ENCODE measurements at regions not wholly inside any gene's neighbourhood (a gene's known extent, or its start where the extent isn't known, plus 50 kb on each side); places are given as distances from the start of the nearest gene placed in this dataset.
"Not testable (repeated sequence)": the region's sequence is repeated elsewhere in the genome, so short reads cannot be mapped to it uniquely, and the experiment has no call there.

GRCh38 chr1:238961790-238962189, 424.6 kb upstream of the CHRM3 start:
- no peak overlapping the region for H3K27ac Mint-ChIP-seq
- H3K27me3 Mint-ChIP-seq = no peaks in the 10 kb centered on the region
- no peaks in the 10 kb centered on the region for H3K4me1 Mint-ChIP-seq (ENCODE audit: low read depth)
- H3K4me3 Mint-ChIP-seq = no peak overlapping the region
- intact Hi-C loops (cut with micrococcal nuclease) = no loop called here
- H3K9me3 Mint-ChIP-seq = peaks cover 18% of the 10 kb centered on the region
- no peaks in the 10 kb centered on the region for H3K36me3 Mint-ChIP-seq (ENCODE audit: low read depth)

- H3K4me1 Mint-ChIP-seq (ENCODE audit: low read depth) = no peaks in the 10 kb centered on the region
- intact Hi-C loops (cut with micrococcal nuclease) = no loop called here
- H3K27me3 Mint-ChIP-seq = no peaks in the 10 kb centered on the region
- H3K36me3 Mint-ChIP-seq (ENCODE audit: low read depth) = no peaks in the 10 kb centered on the region
- no peak overlapping the region for H3K4me3 Mint-ChIP-seq
- no peak overlapping the region for H3K27ac Mint-ChIP-seq
- peaks cover 11% of the 10 kb centered on the region for H3K9me3 Mint-ChIP-seq
Observed at GRCh38 chr1:238960071-238960470, 426.3 kb upstream of the CHRM3 start.

DNA sequence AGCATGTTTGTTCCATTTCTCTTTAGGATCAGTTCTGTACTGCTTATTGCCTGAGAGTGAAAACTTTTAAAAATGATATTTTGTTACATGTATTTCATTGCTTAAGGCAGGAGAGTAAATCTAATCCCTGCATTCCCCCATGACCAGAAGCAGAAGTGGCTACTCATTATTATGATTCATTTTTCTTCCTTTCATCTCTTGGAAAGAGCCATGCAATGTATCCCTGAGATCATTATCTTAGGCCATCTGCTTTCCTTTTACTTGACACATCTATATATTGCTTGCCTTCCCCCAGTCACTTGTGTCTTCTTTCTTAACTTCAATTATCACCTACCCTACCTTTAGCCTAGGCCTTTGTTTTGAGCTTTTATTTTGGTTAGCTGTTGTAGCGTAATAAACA, 430.4 kb upstream of the CHRM3 start:
- Mint-ChIP-seq H3K36me3 (ENCODE audit: low read depth) (no peaks in the 10 kb centered on the region), H3K4me3 (no peak overlapping the region), H3K4me1 (ENCODE audit: low read depth) (no peaks in the 10 kb centered on the region), H3K27me3 (no peaks in the 10 kb centered on the region), H3K9me3 (no peaks in the 10 kb centered on the region), H3K27ac (no peak overlapping the region)
- intact Hi-C loops (cut with micrococcal nuclease) = no loop called here

GRCh38 chr1:238954865-238955264, 431.5 kb upstream of the CHRM3 start:
- Mint-ChIP-seq H3K9me3 (no peaks in the 10 kb centered on the region), H3K4me1 (ENCODE audit: low read depth) (no peaks in the 10 kb centered on the region), H3K4me3 (no peak overlapping the region), H3K27me3 (no peaks in the 10 kb centered on the region), H3K36me3 (ENCODE audit: low read depth) (no peaks in the 10 kb centered on the region), H3K27ac (no peak overlapping the region)
- intact Hi-C loops (cut with micrococcal nuclease) = loop anchor here (5.0 kb wide), 1 partner anchor 1103 kb away; no protein-coding TSS in a partner anchor

- intact Hi-C loops (cut with micrococcal nuclease) = loop anchor here (5.0 kb wide), 1 partner anchor 1101 kb away; no protein-coding TSS in a partner anchor
- Mint-ChIP-seq H3K27me3 (no peaks in the 10 kb centered on the region), H3K4me3 (no peak overlapping the region), H3K4me1 (ENCODE audit: low read depth) (no peaks in the 10 kb centered on the region), H3K36me3 (ENCODE audit: low read depth) (no peaks in the 10 kb centered on the region), H3K27ac (no peak overlapping the region), H3K9me3 (no peaks in the 10 kb centered on the region)
Observed at GRCh38 chr1:238953448-238954010, 432.8 kb upstream of the CHRM3 start.

GRCh38 chr1:238951809-238952208, 434.6 kb upstream of the CHRM3 start:
- Mint-ChIP-seq H3K9me3 (no peaks in the 10 kb centered on the region), H3K27me3 (no peaks in the 10 kb centered on the region), H3K4me1 (ENCODE audit: low read depth) (no peaks in the 10 kb centered on the region), H3K27ac (no peak overlapping the region), H3K4me3 (no peak overlapping the region), H3K36me3 (ENCODE audit: low read depth) (no peaks in the 10 kb centered on the region)
- intact Hi-C loops (cut with micrococcal nuclease) = loop anchor here (5.0 kb wide), 1 partner anchor 1100 kb away; no protein-coding TSS in a partner anchor

DNA sequence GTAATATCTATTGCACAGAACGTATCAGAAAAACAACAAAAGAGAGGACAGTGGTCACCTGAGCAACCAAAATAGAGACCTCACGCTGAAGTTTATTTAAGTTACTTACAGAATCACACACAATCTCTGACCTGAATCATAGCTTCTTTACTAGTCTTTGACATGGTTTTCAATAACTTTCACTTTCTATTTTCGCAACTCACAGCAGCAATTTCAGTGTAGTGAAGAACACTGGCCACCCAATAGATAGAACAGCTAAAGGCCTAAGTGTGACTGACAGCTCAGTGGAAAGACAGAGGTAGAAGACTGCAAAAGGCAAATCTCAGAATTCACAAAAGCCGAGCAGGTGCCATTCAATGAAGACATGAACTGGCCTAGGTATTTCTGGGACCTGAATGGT, 435.6 kb upstream of the CHRM3 start:
- intact Hi-C loops (cut with micrococcal nuclease) = loop anchor here (5.0 kb wide), 1 partner anchor 1098 kb away; no protein-coding TSS in a partner anchor
- Mint-ChIP-seq H3K36me3 (ENCODE audit: low read depth) (no peaks in the 10 kb centered on the region), H3K27ac (no peak overlapping the region), H3K4me1 (ENCODE audit: low read depth) (no peaks in the 10 kb centered on the region), H3K9me3 (no peaks in the 10 kb centered on the region), H3K27me3 (no peaks in the 10 kb centered on the region), H3K4me3 (no peak overlapping the region)

DNA sequence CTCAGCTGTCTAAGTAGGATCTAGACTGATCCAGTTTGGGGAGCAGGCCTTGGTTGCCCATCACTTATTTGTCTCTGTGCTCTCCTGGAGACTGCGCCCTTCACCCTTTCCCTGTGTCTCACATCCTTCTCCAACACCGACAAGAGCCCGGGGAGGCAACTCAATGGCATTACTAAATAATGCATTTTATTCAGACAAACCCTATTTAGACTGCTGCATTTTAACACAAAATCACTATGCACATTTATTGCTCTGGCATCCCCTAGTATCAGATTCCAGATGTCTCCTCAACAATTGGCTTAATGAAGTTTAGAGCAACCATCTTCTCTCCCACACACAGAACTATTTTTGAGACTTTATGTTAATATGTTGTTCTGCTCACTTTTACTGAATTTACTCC, 436.4 kb upstream of the CHRM3 start:
- Mint-ChIP-seq H3K36me3 (ENCODE audit: low read depth) (no peaks in the 10 kb centered on the region), H3K4me3 (no peak overlapping the region), H3K27ac (no peak overlapping the region), H3K9me3 (no peaks in the 10 kb centered on the region), H3K4me1 (ENCODE audit: low read depth) (no peaks in the 10 kb centered on the region), H3K27me3 (no peaks in the 10 kb centered on the region)
- intact Hi-C loops (cut with micrococcal nuclease) = loop anchor here (5.0 kb wide), 1 partner anchor 1098 kb away; no protein-coding TSS in a partner anchor

- Mint-ChIP-seq H3K4me1 (ENCODE audit: low read depth) (no peaks in the 10 kb centered on the region), H3K27ac (no peak overlapping the region)
- intact Hi-C loops (cut with micrococcal nuclease) = no loop called here
Observed at GRCh38 chr1:238944028-238944427, 442.3 kb upstream of the CHRM3 start.

DNA sequence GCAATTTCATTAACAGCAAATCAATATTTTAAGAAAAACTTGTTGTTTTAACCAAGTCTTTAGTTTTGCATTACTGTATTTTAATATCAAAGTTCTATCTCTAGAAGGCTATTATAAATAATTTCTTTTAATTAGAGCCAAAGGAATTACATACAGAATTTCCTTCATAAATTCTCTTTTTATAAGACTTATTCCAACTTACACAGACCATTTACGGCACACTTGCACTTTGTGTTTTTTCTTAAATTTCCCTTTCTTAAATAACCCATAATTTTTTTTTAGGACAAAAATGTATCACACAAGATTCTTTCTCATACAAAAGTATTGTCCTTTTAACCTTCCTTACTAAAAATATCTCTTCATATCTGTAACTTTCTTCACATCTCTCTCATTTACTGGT, 458.5 kb upstream of the CHRM3 start:
- H3K9me3 Mint-ChIP-seq = peaks cover 49% of the 10 kb centered on the region
- H3K4me1 Mint-ChIP-seq (ENCODE audit: low read depth) = no peaks in the 10 kb centered on the region
- no peaks in the 10 kb centered on the region for H3K27me3 Mint-ChIP-seq
- no peak overlapping the region for H3K27ac Mint-ChIP-seq
- no peak overlapping the region for H3K4me3 Mint-ChIP-seq
- intact Hi-C loops (cut with micrococcal nuclease) = no loop called here
- no peaks in the 10 kb centered on the region for H3K36me3 Mint-ChIP-seq (ENCODE audit: low read depth)

More at GRCh38 chr1:238944028-238944427, 442.3 kb upstream of the CHRM3 start:
- Mint-ChIP-seq H3K36me3 (ENCODE audit: low read depth) (no peaks in the 10 kb centered on the region), H3K4me3 (no peak overlapping the region), H3K27me3 (no peaks in the 10 kb centered on the region), H3K9me3 (no peaks in the 10 kb centered on the region)

- peaks cover 11% of the 10 kb centered on the region for H3K9me3 Mint-ChIP-seq
- intact Hi-C loops (cut with micrococcal nuclease) = no loop called here
- no peak overlapping the region for H3K4me3 Mint-ChIP-seq
- H3K36me3 Mint-ChIP-seq (ENCODE audit: low read depth) = no peaks in the 10 kb centered on the region
- H3K4me1 Mint-ChIP-seq (ENCODE audit: low read depth) = no peaks in the 10 kb centered on the region
- H3K27me3 Mint-ChIP-seq = no peaks in the 10 kb centered on the region
- H3K27ac Mint-ChIP-seq = no peak overlapping the region
Observed at GRCh38 chr1:238916828-238917227, 469.5 kb upstream of the CHRM3 start.

DNA sequence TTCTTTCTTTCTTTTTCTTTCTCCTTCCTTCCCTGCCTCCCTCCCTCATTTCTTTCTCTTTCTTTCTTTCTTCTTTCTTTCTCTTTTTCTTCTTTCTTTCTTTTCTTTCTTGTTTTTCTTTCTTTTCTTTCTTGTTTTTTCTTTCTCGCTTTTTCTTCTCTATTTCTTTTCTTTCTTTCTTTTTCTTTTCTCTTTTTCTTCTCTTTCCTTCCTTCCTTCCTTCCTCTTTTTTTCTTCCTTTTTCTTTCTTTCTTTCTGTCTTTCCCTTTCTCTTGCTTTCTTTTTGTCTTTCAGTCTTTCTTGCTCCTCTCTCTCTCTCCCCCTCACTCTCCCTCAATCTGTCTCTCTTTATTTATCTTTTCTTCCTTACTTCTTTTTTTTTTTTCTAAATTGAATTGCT, 472.0 kb upstream of the CHRM3 start:
- no peak overlapping the region for H3K4me3 Mint-ChIP-seq

GRCh38 chr1:238913210-238913609, 473.2 kb upstream of the CHRM3 start:
- Mint-ChIP-seq H3K4me1 (ENCODE audit: low read depth) (no peaks in the 10 kb centered on the region), H3K36me3 (ENCODE audit: low read depth) (no peaks in the 10 kb centered on the region), H3K27ac (no peak overlapping the region), H3K9me3 (peaks cover 11% of the 10 kb centered on the region), H3K4me3 (no peak overlapping the region), H3K27me3 (no peaks in the 10 kb centered on the region)
- intact Hi-C loops (cut with micrococcal nuclease) = no loop called here

More for the DNA sequence above, 472.0 kb upstream of the CHRM3 start:
- Mint-ChIP-seq H3K4me1 (ENCODE audit: low read depth) (no peaks in the 10 kb centered on the region), H3K9me3 (peaks cover 11% of the 10 kb centered on the region), H3K27me3 (no peaks in the 10 kb centered on the region), H3K36me3 (ENCODE audit: low read depth) (no peaks in the 10 kb centered on the region), H3K27ac (no peak overlapping the region)
- intact Hi-C loops (cut with micrococcal nuclease) = no loop called here

- H3K9me3 Mint-ChIP-seq = peaks cover 11% of the 10 kb centered on the region
- no peaks in the 10 kb centered on the region for H3K4me1 Mint-ChIP-seq (ENCODE audit: low read depth)
- intact Hi-C loops (cut with micrococcal nuclease) = no loop called here
- no peak overlapping the region for H3K4me3 Mint-ChIP-seq
- no peaks in the 10 kb centered on the region for H3K36me3 Mint-ChIP-seq (ENCODE audit: low read depth)
- H3K27me3 Mint-ChIP-seq = no peaks in the 10 kb centered on the region
- no peak overlapping the region for H3K27ac Mint-ChIP-seq
Observed at GRCh38 chr1:238912148-238912547, 474.2 kb upstream of the CHRM3 start.

DNA sequence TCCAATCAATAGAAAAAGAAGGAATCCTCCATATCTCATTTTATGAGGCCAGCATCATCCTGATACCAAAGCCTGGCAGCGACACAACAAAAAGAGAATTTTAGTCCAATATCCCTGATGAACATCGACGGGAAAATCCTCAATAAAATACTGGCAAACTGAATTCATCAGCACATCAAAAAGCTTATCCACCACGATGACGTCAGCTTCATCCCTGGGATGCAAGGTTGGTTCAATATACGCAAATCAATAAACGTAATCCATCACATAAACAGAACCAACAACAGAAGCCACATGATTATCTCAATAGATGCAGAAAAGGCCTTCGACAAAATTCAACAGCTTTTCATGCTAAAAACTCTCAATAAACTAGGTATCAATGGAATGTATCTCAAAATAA, 483.6 kb upstream of the CHRM3 start:
- peaks cover 35% of the 10 kb centered on the region for H3K9me3 Mint-ChIP-seq
- H3K27me3 Mint-ChIP-seq; H3K4me3 Mint-ChIP-seq; H3K27ac Mint-ChIP-seq; intact Hi-C loops (cut with micrococcal nuclease); H3K4me1 Mint-ChIP-seq (ENCODE audit: low read depth); H3K36me3 Mint-ChIP-seq (ENCODE audit: low read depth): not testable (repeated sequence)

Measured in dendritic cell treated with granulocyte-macrophage colony-stimulating factor and Interleukin-4, amounts not matched to agents 40 ng/mL and 50 ng/mL, for 4 days (primary cell).